CD4-positive, alpha-beta T cell treated with Interleukin-17A for 4 hours (primary cell): ENCODE measurements at regions not wholly inside any gene's neighbourhood (a gene's known extent, or its start where the extent isn't known, plus 50 kb on each side); places are given as distances from the start of the nearest gene placed in this dataset.
"Not testable (repeated sequence)": the region's sequence is repeated elsewhere in the genome, so short reads cannot be mapped to it uniquely, and the experiment has no call there.

ENCODE experiments used
- DNase-seq: peaks from one replicate; pipeline ENCODE4 v3.0.0-alpha.2; 2020; ENCODE audit warnings: mixed read lengths

GRCh38 chr18:22570492-22570891, 152.8 kb upstream of the CTAGE1 start:
- DNase-seq = no peak

GRCh38 chr18:22572341-22572740, 154.6 kb upstream of the CTAGE1 start:
- no peak for DNase-seq

GRCh38 chr18:22579271-22579670, 161.6 kb upstream of the CTAGE1 start:
- DNase-seq = no peak

GRCh38 chr18:22585333-22585732, 167.6 kb upstream of the CTAGE1 start:
- DNase-seq = no peak

GRCh38 chr18:22585821-22586220, 168.1 kb upstream of the CTAGE1 start:
- no peak for DNase-seq

- no peak for DNase-seq
Observed at GRCh38 chr18:22591222-22591621, 173.5 kb upstream of the CTAGE1 start.

GRCh38 chr18:22594155-22594690, 176.5 kb upstream of the CTAGE1 start:
- DNase-seq = no peak

GRCh38 chr18:22601481-22601880, 183.8 kb upstream of the CTAGE1 start:
- DNase-seq = no peak

GRCh38 chr18:22602456-22602855, 184.7 kb upstream of the CTAGE1 start:
- not testable (repeated sequence) for DNase-seq

GRCh38 chr18:22603902-22604301, 186.2 kb upstream of the CTAGE1 start:
- DNase-seq = no peak

GRCh38 chr18:22604390-22604985, 186.8 kb upstream of the CTAGE1 start:
- DNase-seq = no peak

GRCh38 chr18:22604986-22605421, 187.3 kb upstream of the CTAGE1 start:
- no peak for DNase-seq

GRCh38 chr18:22605736-22606135, 188.0 kb upstream of the CTAGE1 start:
- no peak for DNase-seq

GRCh38 chr18:22606563-22607283, 189.0 kb upstream of the CTAGE1 start:
- no peak for DNase-seq

GRCh38 chr18:22607284-22607635, 189.5 kb upstream of the CTAGE1 start:
- DNase-seq = no peak

- DNase-seq = no peak
Observed at GRCh38 chr18:22608847-22609246, 191.1 kb upstream of the CTAGE1 start.

GRCh38 chr18:22609642-22610041, 191.9 kb upstream of the CTAGE1 start:
- DNase-seq = no peak

- DNase-seq = no peak
Observed at GRCh38 chr18:22613058-22613690, 195.5 kb upstream of the CTAGE1 start.

- no peak for DNase-seq
Observed at GRCh38 chr18:22613788-22614187, 196.1 kb upstream of the CTAGE1 start.

- no peak for DNase-seq
Observed at GRCh38 chr18:22623513-22623912, 205.8 kb upstream of the CTAGE1 start.

GRCh38 chr18:22624176-22624575, 206.5 kb upstream of the CTAGE1 start:
- DNase-seq = no peak

GRCh38 chr18:22625406-22625805, 207.7 kb upstream of the CTAGE1 start:
- no peak for DNase-seq

- DNase-seq = no peak
Observed at GRCh38 chr18:22626771-22627170, 209.1 kb upstream of the CTAGE1 start.

- DNase-seq = no peak
Observed at GRCh38 chr18:22627506-22627905, 209.8 kb upstream of the CTAGE1 start.
